Smooth muscle cell (in vitro differentiated cells): ENCODE measurements at regions not wholly inside any gene's neighbourhood (a gene's known extent, or its start where the extent isn't known, plus 50 kb on each side); places are given as distances from the start of the nearest gene placed in this dataset.

ENCODE experiments used
- DNase-seq: peaks from one replicate; lab custom pipeline; 2025; ENCODE audit not compliant: unreplicated experiment; lab: John Stamatoyannopoulos, UW
- H2AFZ ChIP-seq: fragments of 200-600 bp; sonication (generic); 2 replicates; pipeline ENCODE4 v1.6.0; 2016; ENCODE audit warnings: antibody characterized with exemption, low read depth, mild to moderate bottlenecking
- H3F3A ChIP-seq: fragments of 200-600 bp; sonication (generic); 2 replicates; pipeline ENCODE4 v1.6.0; 2017; ENCODE audit warnings: antibody characterized with exemption, low read depth
- H3K27ac ChIP-seq: fragments of 200-600 bp; sonication (generic); 2 replicates; pipeline ENCODE4 v1.5.1; 2016; ENCODE audit warnings: low read depth, mild to moderate bottlenecking
- H3K27me3 ChIP-seq: fragments of 200-600 bp; sonication (generic); 2 replicates; pipeline ENCODE4 v1.6.1; 2016; ENCODE audit warnings: low read depth, mild to moderate bottlenecking
- H3K36me3 ChIP-seq: fragments of 200-600 bp; sonication (generic); 2 replicates; pipeline ENCODE4 v1.5.1; 2016; ENCODE audit warnings: low read depth
- H3K4me1 ChIP-seq: fragments of 200-600 bp; sonication (generic); 2 replicates; pipeline ENCODE4 v1.5.1; 2016; ENCODE audit warnings: low read depth
- H3K4me2 ChIP-seq: fragments of 200-600 bp; sonication (generic); 2 replicates; pipeline ENCODE4 v1.6.0; 2016; ENCODE audit warnings: mild to moderate bottlenecking
- H3K4me3 ChIP-seq: fragments of 200-600 bp; sonication (generic); 2 replicates; pipeline ENCODE4 v1.5.1; 2016; ENCODE audit warnings: mild to moderate bottlenecking
- H3K79me2 ChIP-seq: fragments of 200-600 bp; sonication (generic); 2 replicates; pipeline ENCODE4 v1.6.0; 2016; ENCODE audit warnings: low read depth, mild to moderate bottlenecking
- H3K9ac ChIP-seq: fragments of 200-600 bp; sonication (generic); 2 replicates; pipeline ENCODE4 v1.6.0; 2016; ENCODE audit warnings: low read depth
- H3K9me3 ChIP-seq: fragments of 200-600 bp; sonication (generic); replicated peaks from 2 replicates; pipeline ENCODE4 v1.5.1; 2016; ENCODE audit warnings: low read depth
- H4K20me1 ChIP-seq: fragments of 200-600 bp; sonication (generic); 2 replicates; pipeline ENCODE4 v1.6.0; 2016; ENCODE audit warnings: low read depth
- WGBS: methylation state at CpG from one replicate; pipeline ENCODE4 v1.1.7; 2016; ENCODE audit warnings: low lambda C conversion rate; 5-methylcytosine and 5-hydroxymethylcytosine counted together
- TF ChIP-seq, protein P1 (sequence below): fragments of 200-600 bp; sonication (generic); IDR thresholded peaks from 2 replicates; pipeline ENCODE4 v1.5.1; 2017; ENCODE audit warnings: borderline replicate concordance, mild to moderate bottlenecking, antibody characterized with exemption; ENCODE audit not compliant: insufficient read depth, poor library complexity, severe bottlenecking

DNA sequence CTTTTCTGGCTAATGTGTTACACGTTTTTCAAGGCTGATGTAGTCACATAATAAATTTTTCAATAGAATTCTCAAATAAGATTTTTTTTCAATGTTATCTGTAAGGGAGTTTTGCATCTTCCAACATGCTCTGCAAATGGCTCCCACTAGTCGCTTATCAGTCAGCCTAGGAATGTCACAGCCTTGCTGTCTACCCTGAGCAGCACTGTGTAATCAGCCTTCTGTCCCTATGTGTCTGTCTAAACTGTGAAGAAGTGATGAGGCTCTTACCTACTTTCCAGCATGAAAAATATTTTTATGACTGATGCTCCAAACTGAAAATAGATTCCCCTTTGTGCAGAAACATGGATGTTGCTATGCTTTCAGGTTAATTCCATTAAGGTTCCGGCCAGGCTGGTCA is 75.1 kb upstream of the FAM216B start:
- WGBS: 82% methylated on average over 3 of the region's 3 CpGs
- DNase-seq: no peak

DNA sequence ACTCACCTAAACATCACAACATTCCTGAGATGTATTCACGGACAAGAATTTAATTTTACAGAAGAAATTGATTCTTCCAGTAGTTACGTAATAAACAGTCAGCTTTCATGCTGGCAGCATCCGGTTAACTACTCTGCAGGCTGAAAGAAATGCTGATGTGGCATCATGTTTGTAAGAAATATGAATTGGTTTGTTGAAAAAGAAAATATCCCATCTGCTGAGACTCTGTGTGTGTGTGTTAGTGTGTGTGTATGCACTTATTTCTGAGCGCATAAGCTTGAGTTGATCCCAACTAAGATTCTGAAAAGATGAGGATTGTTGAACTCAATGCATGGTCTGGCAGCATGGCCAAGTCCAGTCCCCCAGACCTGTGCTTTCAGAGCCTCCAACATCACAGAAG is 74.3 kb upstream of the FAM216B start:
- no peak for DNase-seq
- TF ChIP-seq, protein P1, sequence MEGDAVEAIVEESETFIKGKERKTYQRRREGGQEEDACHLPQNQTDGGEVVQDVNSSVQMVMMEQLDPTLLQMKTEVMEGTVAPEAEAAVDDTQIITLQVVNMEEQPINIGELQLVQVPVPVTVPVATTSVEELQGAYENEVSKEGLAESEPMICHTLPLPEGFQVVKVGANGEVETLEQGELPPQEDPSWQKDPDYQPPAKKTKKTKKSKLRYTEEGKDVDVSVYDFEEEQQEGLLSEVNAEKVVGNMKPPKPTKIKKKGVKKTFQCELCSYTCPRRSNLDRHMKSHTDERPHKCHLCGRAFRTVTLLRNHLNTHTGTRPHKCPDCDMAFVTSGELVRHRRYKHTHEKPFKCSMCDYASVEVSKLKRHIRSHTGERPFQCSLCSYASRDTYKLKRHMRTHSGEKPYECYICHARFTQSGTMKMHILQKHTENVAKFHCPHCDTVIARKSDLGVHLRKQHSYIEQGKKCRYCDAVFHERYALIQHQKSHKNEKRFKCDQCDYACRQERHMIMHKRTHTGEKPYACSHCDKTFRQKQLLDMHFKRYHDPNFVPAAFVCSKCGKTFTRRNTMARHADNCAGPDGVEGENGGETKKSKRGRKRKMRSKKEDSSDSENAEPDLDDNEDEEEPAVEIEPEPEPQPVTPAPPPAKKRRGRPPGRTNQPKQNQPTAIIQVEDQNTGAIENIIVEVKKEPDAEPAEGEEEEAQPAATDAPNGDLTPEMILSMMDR: no peak
- Histone ChIP-seq H3K27me3 (no peaks in the 10 kb centered on the region), H3K9me3 (no peaks in the 10 kb centered on the region), H2AFZ (peak overlapping the region; percentile 44), H4K20me1 (no peaks in the 10 kb centered on the region), H3K4me2 (no peak overlapping the region), H3K9ac (peak overlapping the region; percentile 19), H3K4me1 (peaks cover 3% of the 10 kb centered on the region), H3K27ac (peak overlapping the region; percentile 53), H3K79me2 (no peaks in the 10 kb centered on the region), H3K4me3 (no peak overlapping the region), H3K36me3 (no peaks in the 10 kb centered on the region), H3F3A (peaks cover 4% of the 10 kb centered on the region)
- 90% methylated on average over 4 of the region's 4 CpGs for WGBS

More for the DNA sequence above, 75.1 kb upstream of the FAM216B start:
- peaks cover 3% of the 10 kb centered on the region for H3K4me1 ChIP-seq
- no peaks in the 10 kb centered on the region for H4K20me1 ChIP-seq
- H3K79me2 ChIP-seq: no peaks in the 10 kb centered on the region
- peaks cover 4% of the 10 kb centered on the region for H3F3A ChIP-seq
- H3K36me3 ChIP-seq: no peaks in the 10 kb centered on the region
- no peaks in the 10 kb centered on the region for H3K27me3 ChIP-seq
- no peak overlapping the region for H3K9ac ChIP-seq
- H3K4me2 ChIP-seq: no peak overlapping the region
- no peak overlapping the region for H3K27ac ChIP-seq
- no peak overlapping the region for H2AFZ ChIP-seq
- TF ChIP-seq, protein P1: no peak
- no peak overlapping the region for H3K4me3 ChIP-seq
- H3K9me3 ChIP-seq: no peaks in the 10 kb centered on the region

DNA sequence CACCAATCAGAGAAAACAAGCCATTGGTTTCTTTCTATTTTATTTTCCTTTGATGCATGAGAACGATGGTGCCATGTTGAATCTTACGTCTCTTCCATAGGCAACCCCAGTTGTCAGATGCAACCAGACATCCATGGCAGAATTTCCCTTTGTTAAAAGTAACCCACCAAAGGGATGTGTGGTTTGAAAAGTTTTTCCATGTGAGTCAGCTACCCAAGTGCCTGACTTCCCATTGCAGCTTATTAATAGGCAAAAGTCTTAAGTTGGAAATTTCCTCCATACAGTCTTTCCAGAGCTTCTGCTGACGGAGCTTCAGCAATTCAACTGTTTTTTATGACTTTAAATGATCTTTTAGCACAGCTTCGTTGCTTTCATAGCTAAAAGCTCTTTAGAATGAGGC is 73.8 kb upstream of the FAM216B start:
- H3K4me3 ChIP-seq: no peak overlapping the region
- H3F3A ChIP-seq: peaks cover 4% of the 10 kb centered on the region
- no peaks in the 10 kb centered on the region for H3K27me3 ChIP-seq
- no peak for DNase-seq
- H3K9me3 ChIP-seq: no peaks in the 10 kb centered on the region
- H2AFZ ChIP-seq: peak overlapping the region; percentile 44
- TF ChIP-seq, protein P1: no peak
- WGBS: 48% methylated on average over 4 of the region's 4 CpGs
- no peaks in the 10 kb centered on the region for H3K79me2 ChIP-seq
- peak overlapping the region; percentile 73 for H3K27ac ChIP-seq
- no peaks in the 10 kb centered on the region for H3K36me3 ChIP-seq
- H3K4me2 ChIP-seq: peak overlapping the region; percentile 23
- H4K20me1 ChIP-seq: no peaks in the 10 kb centered on the region
- H3K9ac ChIP-seq: no peak overlapping the region
- H3K4me1 ChIP-seq: peaks cover 3% of the 10 kb centered on the region

DNA sequence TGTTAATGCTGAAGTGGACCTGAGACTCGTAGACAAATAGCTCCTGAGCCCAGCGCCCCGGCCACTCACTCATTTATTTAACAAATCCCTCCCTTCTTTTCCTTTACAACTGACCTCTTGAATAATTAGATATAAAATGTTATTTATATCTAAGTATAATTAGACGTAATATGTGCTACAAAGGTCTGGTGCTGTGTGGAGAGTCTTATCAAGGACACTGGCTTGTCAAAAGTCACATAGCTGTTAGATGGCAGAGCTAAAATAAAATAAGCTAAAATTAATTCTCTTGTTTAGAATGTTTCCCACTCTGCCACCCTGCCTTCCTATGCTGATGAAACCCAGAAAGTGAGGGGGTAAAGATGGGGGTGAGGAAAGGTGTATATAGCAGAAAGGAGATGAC is 73.0 kb upstream of the FAM216B start:
- H3F3A ChIP-seq: peaks cover 4% of the 10 kb centered on the region
- H3K27me3 ChIP-seq: no peaks in the 10 kb centered on the region
- peak overlapping the region; percentile 23 for H3K4me2 ChIP-seq
- no peaks in the 10 kb centered on the region for H3K9me3 ChIP-seq
- H3K27ac ChIP-seq: no peak overlapping the region
- H3K9ac ChIP-seq: no peak overlapping the region
- no peaks in the 10 kb centered on the region for H3K79me2 ChIP-seq
- H4K20me1 ChIP-seq: no peaks in the 10 kb centered on the region
- peaks cover 3% of the 10 kb centered on the region for H3K4me1 ChIP-seq
- no peak for DNase-seq
- H3K36me3 ChIP-seq: no peaks in the 10 kb centered on the region
- H2AFZ ChIP-seq: no peak overlapping the region
- 94% methylated on average over 4 of the region's 4 CpGs for WGBS
- no peak overlapping the region for H3K4me3 ChIP-seq
- TF ChIP-seq, protein P1: no peak
